ENCODE measurements at regions not wholly inside any gene's neighbourhood (a gene's known extent, or its start where the extent isn't known, plus 50 kb on each side); places are given as distances from the start of the nearest gene placed in this dataset.

DNA sequence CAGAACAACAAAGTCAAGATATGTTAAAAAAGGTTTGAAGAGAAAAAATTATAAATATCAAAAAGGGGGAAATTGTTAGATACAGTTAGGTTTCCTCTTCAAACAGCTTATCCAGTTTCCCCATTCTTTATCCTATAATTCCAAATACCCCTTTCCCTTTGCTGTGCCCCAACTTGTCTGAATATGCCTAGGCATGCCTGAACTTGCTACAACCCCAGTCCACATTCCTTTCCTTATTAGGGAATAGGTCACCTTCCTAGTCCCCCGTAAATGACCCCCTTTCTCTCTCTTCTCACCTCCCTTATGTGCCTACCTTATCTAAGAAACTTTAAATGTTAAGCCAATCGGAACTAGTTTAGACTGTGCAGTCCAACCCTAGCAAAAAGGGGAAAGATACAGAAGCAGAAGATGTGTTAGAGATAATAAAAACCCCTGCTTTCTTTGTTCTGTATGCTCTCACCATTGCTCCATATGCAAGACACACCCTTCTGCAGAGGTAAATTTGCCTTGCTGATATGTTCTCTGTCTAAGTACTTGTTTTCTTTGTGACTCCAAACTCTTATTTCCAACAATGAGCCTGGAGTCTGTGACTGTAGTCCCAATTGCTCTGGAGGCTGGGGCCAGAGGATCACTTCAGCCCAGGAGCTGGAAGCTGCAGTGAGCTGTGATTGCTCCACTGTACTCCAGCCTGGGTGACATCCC, 810.1 kb downstream of the PLA2G4A start:
- Histone ChIP-seq H3K4me1 (ENCODE audit: control insufficient read depth, insufficient read depth, low read length) (no peaks in the 10 kb centered on the region), H3K9ac (ENCODE audit: low read depth, low read length) (no peak overlapping the region), H3K27me3 (ENCODE audit: control insufficient read depth, insufficient read depth, low read length) (no peaks in the 10 kb centered on the region), H3K9me3 (replicated peaks; ENCODE audit: low read length) (no peaks in the 10 kb centered on the region), H3K4me2 (ENCODE audit: low read length) (no peak overlapping the region), H3K36me3 (ENCODE audit: insufficient read depth, low read length) (no peaks in the 10 kb centered on the region), H3K4me3 (ENCODE audit: low read length) (no peak overlapping the region)

DNA sequence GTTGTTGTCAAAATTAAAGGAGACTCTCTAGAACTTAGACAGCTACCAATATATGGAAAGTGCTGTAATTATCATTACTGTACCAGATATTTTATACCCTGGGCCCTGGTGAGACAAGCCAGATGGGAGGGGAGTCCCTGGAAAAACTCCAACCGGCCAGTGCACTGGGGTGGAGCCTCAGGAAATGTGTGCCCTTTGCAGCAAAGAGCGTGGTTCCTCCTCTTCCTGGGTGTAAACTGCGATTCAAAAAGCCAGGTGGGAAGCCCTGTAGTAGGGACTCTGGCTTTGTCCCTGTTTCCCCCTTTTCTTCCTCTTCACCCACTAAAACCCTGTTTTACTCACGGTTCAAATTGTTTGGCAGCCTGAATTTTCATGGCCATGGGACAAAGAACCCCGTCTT, 812.3 kb downstream of the PLA2G4A start:
- Histone ChIP-seq H3K4me1 (ENCODE audit: control insufficient read depth, insufficient read depth, low read length) (no peaks in the 10 kb centered on the region), H3K9ac (ENCODE audit: low read depth, low read length) (no peak overlapping the region), H3K4me2 (ENCODE audit: low read length) (no peak overlapping the region), H3K9me3 (replicated peaks; ENCODE audit: low read length) (no peaks in the 10 kb centered on the region), H3K27me3 (ENCODE audit: control insufficient read depth, insufficient read depth, low read length) (no peaks in the 10 kb centered on the region), H3K36me3 (ENCODE audit: insufficient read depth, low read length) (no peaks in the 10 kb centered on the region), H3K4me3 (ENCODE audit: low read length) (no peak overlapping the region)

DNA sequence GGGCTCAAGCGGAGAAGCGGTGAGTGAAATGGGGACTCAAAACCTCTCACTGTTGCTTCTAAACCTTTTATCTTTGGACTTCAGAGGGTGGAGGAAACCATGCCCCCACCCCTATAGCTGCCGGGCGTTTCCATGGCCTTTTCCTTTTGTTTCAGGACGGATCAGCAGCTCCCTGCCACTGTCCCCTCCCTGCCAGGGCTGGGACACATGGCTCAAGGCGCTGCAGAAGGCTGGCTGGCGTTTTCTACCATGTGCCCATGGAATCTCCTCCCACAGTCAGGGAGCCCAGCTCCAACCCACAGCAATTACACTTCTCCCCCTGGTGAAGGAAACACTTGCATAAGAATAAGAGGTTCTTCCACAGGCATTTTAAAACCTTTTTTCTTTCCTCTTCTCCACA, 812.7 kb downstream of the PLA2G4A start:
- Histone ChIP-seq H3K4me1 (ENCODE audit: control insufficient read depth, insufficient read depth, low read length) (no peaks in the 10 kb centered on the region), H3K9ac (ENCODE audit: low read depth, low read length) (no peak overlapping the region), H3K36me3 (ENCODE audit: insufficient read depth, low read length) (no peaks in the 10 kb centered on the region), H3K4me2 (ENCODE audit: low read length) (no peak overlapping the region), H3K27me3 (ENCODE audit: control insufficient read depth, insufficient read depth, low read length) (no peaks in the 10 kb centered on the region), H3K4me3 (ENCODE audit: low read length) (no peak overlapping the region), H3K9me3 (replicated peaks; ENCODE audit: low read length) (no peaks in the 10 kb centered on the region)

DNA sequence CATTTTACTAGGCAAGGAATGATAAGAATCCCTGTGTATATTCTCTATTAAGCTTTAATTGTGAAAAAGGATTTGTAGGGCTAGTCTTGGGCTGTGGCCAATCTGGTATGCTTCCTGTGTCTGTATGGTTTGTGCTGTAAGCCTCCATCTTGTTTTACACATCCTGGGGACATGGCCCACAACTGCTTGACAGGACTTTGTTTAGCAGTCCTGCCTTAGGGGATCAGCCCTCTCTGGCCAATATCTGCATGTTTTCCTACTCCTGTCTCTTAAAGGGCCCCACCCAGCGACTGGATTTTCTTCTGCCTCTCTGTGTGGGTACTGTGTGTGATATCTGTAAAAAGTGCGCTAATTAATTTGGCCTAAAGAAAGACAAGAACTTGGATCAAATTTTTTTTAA, 813.2 kb downstream of the PLA2G4A start:
- Histone ChIP-seq H3K36me3 (ENCODE audit: insufficient read depth, low read length) (no peaks in the 10 kb centered on the region), H3K9me3 (replicated peaks; ENCODE audit: low read length) (no peaks in the 10 kb centered on the region), H3K9ac (ENCODE audit: low read depth, low read length) (no peak overlapping the region), H3K4me3 (ENCODE audit: low read length) (no peak overlapping the region), H3K4me1 (ENCODE audit: control insufficient read depth, insufficient read depth, low read length) (no peaks in the 10 kb centered on the region), H3K4me2 (ENCODE audit: low read length) (no peak overlapping the region), H3K27me3 (ENCODE audit: control insufficient read depth, insufficient read depth, low read length) (no peaks in the 10 kb centered on the region)

DNA sequence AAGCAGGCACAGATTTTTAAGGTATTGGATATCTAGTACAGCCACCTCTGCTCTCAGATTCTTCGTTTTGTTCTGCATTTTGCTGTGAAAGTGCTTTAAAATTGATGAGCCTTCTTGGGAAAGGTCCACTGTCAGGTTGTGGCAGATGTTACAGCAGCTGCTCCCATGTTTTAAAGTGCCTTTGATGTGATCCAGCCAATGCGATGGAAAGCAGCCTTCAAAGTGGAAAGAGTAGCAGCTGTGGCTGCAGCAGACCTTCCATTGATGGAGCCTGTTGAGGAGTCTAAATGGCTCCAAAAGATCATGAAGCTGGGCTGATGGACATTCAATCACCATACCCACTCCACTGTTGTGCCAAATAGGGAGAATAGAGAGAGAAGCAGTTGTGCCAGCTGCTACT, 816.9 kb downstream of the PLA2G4A start:
- no peak overlapping the region for H3K4me3 ChIP-seq (ENCODE audit: low read length)
- no peaks in the 10 kb centered on the region for H3K36me3 ChIP-seq (ENCODE audit: insufficient read depth, low read length)
- H3K4me2 ChIP-seq (ENCODE audit: low read length) = no peak overlapping the region
- no peaks in the 10 kb centered on the region for H3K9me3 ChIP-seq (replicated peaks; ENCODE audit: low read length)
- no peaks in the 10 kb centered on the region for H3K4me1 ChIP-seq (ENCODE audit: control insufficient read depth, insufficient read depth, low read length)
- H3K9ac ChIP-seq (ENCODE audit: low read depth, low read length) = no peak overlapping the region
- no peaks in the 10 kb centered on the region for H3K27me3 ChIP-seq (ENCODE audit: control insufficient read depth, insufficient read depth, low read length)

DNA sequence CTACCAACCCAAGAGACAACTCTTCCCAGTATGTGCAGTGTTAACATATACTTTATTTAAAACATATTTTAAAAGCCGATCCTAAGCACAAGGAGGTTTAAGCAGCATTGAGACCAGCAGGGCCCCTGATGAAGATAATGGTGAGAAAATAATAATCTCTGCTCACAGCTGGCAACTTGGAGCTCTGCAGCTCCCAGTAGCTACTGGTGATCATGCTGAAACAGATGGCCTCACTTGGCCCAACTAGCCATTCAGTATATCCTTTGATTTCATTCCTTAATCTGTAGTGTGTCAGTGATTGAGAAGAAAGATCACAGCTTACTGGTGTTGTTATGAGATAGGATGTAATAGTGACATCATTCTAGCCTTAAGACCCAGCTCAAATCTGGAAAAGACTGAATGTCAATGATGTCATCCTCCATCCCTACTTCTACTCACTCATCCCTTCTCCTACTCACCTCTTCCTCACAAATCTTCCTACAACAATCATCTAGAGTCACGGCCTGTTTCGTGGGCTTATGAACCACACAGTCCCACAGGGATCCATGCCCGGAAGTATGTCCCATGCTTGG, 817.9 kb downstream of the PLA2G4A start:
- no peaks in the 10 kb centered on the region for H3K9me3 ChIP-seq (replicated peaks; ENCODE audit: low read length)
- no peak overlapping the region for H3K9ac ChIP-seq (ENCODE audit: low read depth, low read length)
- no peaks in the 10 kb centered on the region for H3K4me1 ChIP-seq (ENCODE audit: control insufficient read depth, insufficient read depth, low read length)
- no peak overlapping the region for H3K4me2 ChIP-seq (ENCODE audit: low read length)
- H3K27me3 ChIP-seq (ENCODE audit: control insufficient read depth, insufficient read depth, low read length) = no peaks in the 10 kb centered on the region
- H3K36me3 ChIP-seq (ENCODE audit: insufficient read depth, low read length) = no peaks in the 10 kb centered on the region
- H3K4me3 ChIP-seq (ENCODE audit: low read length) = no peak overlapping the region

DNA sequence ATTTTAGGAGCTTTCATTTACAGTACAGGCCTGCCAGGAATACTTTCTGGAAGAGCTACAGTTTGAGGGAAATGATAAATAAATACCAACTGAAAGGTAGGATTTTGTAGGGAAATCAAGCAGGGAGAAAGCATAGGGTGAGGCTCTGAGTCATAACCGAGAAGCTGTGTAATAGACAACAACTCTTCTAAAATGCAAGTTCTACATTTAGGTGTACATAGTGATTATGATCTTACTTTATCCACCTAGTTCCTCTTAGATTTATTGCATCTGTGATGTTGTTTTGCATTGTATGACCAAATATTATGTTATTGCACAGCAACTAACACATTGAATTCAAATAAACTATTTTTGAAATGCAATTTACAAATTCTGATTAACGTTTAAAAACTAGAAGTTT, 819.3 kb downstream of the PLA2G4A start:
- Histone ChIP-seq H3K9me3 (replicated peaks; ENCODE audit: low read length) (no peaks in the 10 kb centered on the region), H3K9ac (ENCODE audit: low read depth, low read length) (no peak overlapping the region), H3K4me3 (ENCODE audit: low read length) (no peak overlapping the region), H3K36me3 (ENCODE audit: insufficient read depth, low read length) (no peaks in the 10 kb centered on the region), H3K4me1 (ENCODE audit: control insufficient read depth, insufficient read depth, low read length) (no peaks in the 10 kb centered on the region), H3K4me2 (ENCODE audit: low read length) (no peak overlapping the region), H3K27me3 (ENCODE audit: control insufficient read depth, insufficient read depth, low read length) (no peaks in the 10 kb centered on the region)

DNA sequence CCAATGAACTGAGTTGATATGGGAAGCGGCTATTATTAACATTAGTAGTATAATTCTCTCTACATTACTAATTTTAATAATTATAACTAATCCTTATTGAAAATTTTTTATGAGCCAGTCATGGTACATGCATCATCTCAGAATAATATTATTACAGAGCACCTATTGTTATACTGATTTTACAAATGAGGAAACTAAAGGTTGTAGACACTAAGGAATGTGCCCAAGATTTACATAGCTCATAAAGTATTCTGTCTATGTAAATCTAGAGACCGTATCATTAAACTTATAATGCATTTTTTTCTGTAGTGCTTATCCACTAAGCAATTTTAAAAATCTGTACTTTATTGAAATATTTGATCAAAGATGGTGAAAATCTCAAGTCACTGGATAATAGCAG, 825.9 kb downstream of the PLA2G4A start:
- Histone ChIP-seq H3K36me3 (ENCODE audit: insufficient read depth, low read length) (no peaks in the 10 kb centered on the region), H3K9ac (ENCODE audit: low read depth, low read length) (peak overlapping the region; percentile 39), H3K9me3 (replicated peaks; ENCODE audit: low read length) (no peaks in the 10 kb centered on the region), H3K4me2 (ENCODE audit: low read length) (peak overlapping the region; percentile 58), H3K4me3 (ENCODE audit: low read length) (no peak overlapping the region), H3K4me1 (ENCODE audit: control insufficient read depth, insufficient read depth, low read length) (peaks cover 4% of the 10 kb centered on the region), H3K27me3 (ENCODE audit: control insufficient read depth, insufficient read depth, low read length) (no peaks in the 10 kb centered on the region)

DNA sequence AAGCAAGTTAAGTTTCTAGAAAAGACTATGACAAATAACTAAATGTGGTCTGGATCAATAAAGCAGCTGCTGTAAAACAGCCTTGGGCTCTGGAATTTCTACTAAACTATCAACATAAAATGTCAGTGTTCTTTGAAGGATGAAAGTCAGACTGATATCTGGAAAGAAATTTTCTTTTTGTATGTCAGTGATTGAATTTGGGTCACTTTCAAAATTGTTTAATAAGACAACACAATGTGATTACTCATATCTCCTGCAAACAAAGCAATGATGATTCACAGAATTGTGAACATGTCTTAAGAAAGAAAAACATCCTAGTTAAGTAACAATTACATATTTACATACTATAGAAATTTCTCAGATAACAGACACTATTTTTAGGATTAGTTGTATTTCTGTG, 826.4 kb downstream of the PLA2G4A start:
- no peak overlapping the region for H3K4me3 ChIP-seq (ENCODE audit: low read length)
- peak overlapping the region; percentile 58 for H3K4me2 ChIP-seq (ENCODE audit: low read length)
- no peaks in the 10 kb centered on the region for H3K9me3 ChIP-seq (replicated peaks; ENCODE audit: low read length)
- peaks cover 4% of the 10 kb centered on the region for H3K4me1 ChIP-seq (ENCODE audit: control insufficient read depth, insufficient read depth, low read length)
- no peaks in the 10 kb centered on the region for H3K36me3 ChIP-seq (ENCODE audit: insufficient read depth, low read length)
- peak overlapping the region; percentile 39 for H3K9ac ChIP-seq (ENCODE audit: low read depth, low read length)
- no peaks in the 10 kb centered on the region for H3K27me3 ChIP-seq (ENCODE audit: control insufficient read depth, insufficient read depth, low read length)

DNA sequence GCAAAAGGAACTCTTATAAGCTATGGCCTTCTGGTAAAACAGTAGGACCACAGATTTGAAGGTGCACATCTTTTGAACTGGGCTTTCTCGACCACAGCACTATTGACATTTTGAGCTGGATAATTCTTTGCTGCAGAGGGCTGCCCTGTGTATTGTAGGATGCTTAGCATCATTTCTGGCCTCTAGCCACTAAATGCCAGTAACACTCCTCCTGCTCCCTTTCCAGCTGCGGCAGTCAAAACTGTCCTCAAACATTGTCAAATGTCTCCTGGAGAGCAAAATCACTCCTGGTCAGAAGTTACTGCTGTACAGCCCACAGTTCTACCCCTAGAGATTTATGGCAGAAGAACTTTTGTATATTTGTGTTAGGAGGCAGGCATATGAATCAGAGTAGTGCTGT, 836.7 kb downstream of the PLA2G4A start:
- Histone ChIP-seq H3K27me3 (ENCODE audit: control insufficient read depth, insufficient read depth, low read length) (no peaks in the 10 kb centered on the region), H3K4me3 (ENCODE audit: low read length) (no peak overlapping the region), H3K9ac (ENCODE audit: low read depth, low read length) (no peak overlapping the region), H3K4me1 (ENCODE audit: control insufficient read depth, insufficient read depth, low read length) (no peaks in the 10 kb centered on the region), H3K4me2 (ENCODE audit: low read length) (no peak overlapping the region), H3K36me3 (ENCODE audit: insufficient read depth, low read length) (no peaks in the 10 kb centered on the region), H3K9me3 (replicated peaks; ENCODE audit: low read length) (no peaks in the 10 kb centered on the region)

DNA sequence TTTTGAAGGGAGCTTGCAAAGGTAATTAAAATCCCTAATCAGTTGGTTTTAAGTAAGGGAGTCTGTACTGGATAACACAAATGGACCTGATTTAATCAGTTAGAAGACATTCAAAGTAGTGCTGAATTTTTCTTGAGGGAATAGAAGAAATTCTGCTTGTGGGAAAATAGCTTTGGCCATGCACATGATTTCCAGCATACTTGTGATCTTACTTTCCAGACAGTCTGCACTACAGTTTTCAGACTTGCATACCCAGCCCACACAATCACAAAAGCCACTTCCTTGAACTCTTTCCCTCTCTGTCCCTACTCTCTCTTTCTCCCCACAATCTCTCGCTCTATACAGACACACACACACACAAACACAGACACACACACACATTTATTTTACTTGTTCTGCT, 852.1 kb downstream of the PLA2G4A start:
- H3K36me3 ChIP-seq (ENCODE audit: insufficient read depth, low read length) = no peaks in the 10 kb centered on the region
- no peak overlapping the region for H3K4me3 ChIP-seq (ENCODE audit: low read length)
- H3K9ac ChIP-seq (ENCODE audit: low read depth, low read length) = no peak overlapping the region
- no peak overlapping the region for H3K4me2 ChIP-seq (ENCODE audit: low read length)
- peaks cover 19% of the 10 kb centered on the region for H3K4me1 ChIP-seq (ENCODE audit: control insufficient read depth, insufficient read depth, low read length)
- no peaks in the 10 kb centered on the region for H3K27me3 ChIP-seq (ENCODE audit: control insufficient read depth, insufficient read depth, low read length)
- H3K9me3 ChIP-seq (replicated peaks; ENCODE audit: low read length) = no peaks in the 10 kb centered on the region

DNA sequence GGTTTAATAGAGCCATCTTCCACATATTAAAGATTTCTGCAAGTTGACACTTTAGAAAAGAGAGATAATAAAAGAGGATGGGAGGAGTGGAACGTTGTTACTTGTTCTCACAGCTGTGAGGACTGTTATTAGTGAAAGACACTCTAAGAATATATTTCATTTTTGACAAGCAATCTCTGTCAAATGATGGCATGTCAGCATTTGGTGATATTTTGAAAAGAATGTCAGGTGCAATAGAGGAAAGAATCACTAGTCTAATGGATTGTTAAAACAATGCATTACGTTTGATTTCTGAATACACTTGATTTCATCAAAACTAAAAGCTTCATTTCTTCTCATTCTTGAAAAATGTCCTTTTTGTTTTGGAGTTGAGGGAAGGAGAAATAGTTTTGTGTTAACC, 853.4 kb downstream of the PLA2G4A start:
- Histone ChIP-seq H3K4me1 (ENCODE audit: control insufficient read depth, insufficient read depth, low read length) (peaks cover 20% of the 10 kb centered on the region), H3K9ac (ENCODE audit: low read depth, low read length) (no peak overlapping the region), H3K9me3 (replicated peaks; ENCODE audit: low read length) (no peaks in the 10 kb centered on the region), H3K4me3 (ENCODE audit: low read length) (no peak overlapping the region), H3K36me3 (ENCODE audit: insufficient read depth, low read length) (no peaks in the 10 kb centered on the region), H3K27me3 (ENCODE audit: control insufficient read depth, insufficient read depth, low read length) (no peaks in the 10 kb centered on the region), H3K4me2 (ENCODE audit: low read length) (no peak overlapping the region)
